Panc1 (cell line): ENCODE measurements at regions not wholly inside any gene's neighbourhood (a gene's known extent, or its start where the extent isn't known, plus 50 kb on each side); places are given as distances from the start of the nearest gene placed in this dataset.

ENCODE experiments used
- ATAC-seq: fragments of 200-7000 bp; cut with Tn5 transposase; 2 replicates; pipeline ENCODE4 v1.9.1; 2020; ENCODE audit warnings: mild to moderate bottlenecking, moderate library complexity
- BruUV-seq: library from RNA; stranded (reverse); fragments of 400-500 nt; replicated peaks from 2 replicates; lab custom pipeline; 2021; lab: Mats Ljungman, UMichigan
- CTCF ChIA-PET: fragments of 300-600 bp; sonication (Branson Sonifier 250); formaldehyde crosslinking; loops from one replicate; lab custom pipeline; 2022; ENCODE audit warnings: antibody characterized with exemption; lab: Charles Lee
- POLR2A ChIA-PET: fragments of 300-600 bp; sonication (Branson Sonifier 250); formaldehyde crosslinking; loops from one replicate; lab custom pipeline; 2022; ENCODE audit warnings: antibody characterized with exemption; lab: Charles Lee
- DNase-seq: peaks from one replicate; pipeline ENCODE4 v3.0.0-alpha.2; 2010; ENCODE audit warnings: low read depth, low spot score
- H3K27ac ChIP-seq: 2 replicates; pipeline ENCODE4 v1.5.1; 2011; ENCODE audit warnings: mild to moderate bottlenecking, low read length, inconsistent platforms
- H3K27me3 ChIP-seq: fragments of 200-500 bp; sonication (Bioruptor generic); 2 replicates; pipeline ENCODE4 v1.6.0; 2014; ENCODE audit warnings: low read length, inconsistent platforms; ENCODE audit not compliant: control insufficient read depth, insufficient read depth
- H3K36me3 ChIP-seq: fragments of 200-500 bp; sonication (Bioruptor generic); 2 replicates; pipeline ENCODE4 v1.5.1; 2014; ENCODE audit warnings: inconsistent platforms, mild to moderate bottlenecking, low read length, moderate library complexity; ENCODE audit not compliant: control insufficient read depth, insufficient read depth
- H3K4me1 ChIP-seq: 2 replicates; pipeline ENCODE4 v1.5.1; 2011; ENCODE audit warnings: inconsistent platforms, mild to moderate bottlenecking, low read length, moderate library complexity; ENCODE audit not compliant: control insufficient read depth, insufficient read depth
- H3K4me3 ChIP-seq, 2 experiments: 2 replicates each; pipeline ENCODE4 v1.5.1; 2011 to 2012; ENCODE audit warnings: low read depth in 2 of 2, low read length in 2 of 2, mild to moderate bottlenecking in 2 of 2, inconsistent platforms in 1 of 2, moderate library complexity in 1 of 2
- H3K9me3 ChIP-seq: fragments of 200-500 bp; sonication (Bioruptor generic); 2 replicates; pipeline ENCODE4 v1.5.1; 2014; ENCODE audit warnings: low read depth, mild to moderate bottlenecking, inconsistent platforms, low read length, moderate library complexity; ENCODE audit not compliant: control insufficient read depth, insufficient read depth
- CTCF ChIP-seq: fragments of 450-650 bp; IDR thresholded peaks from 2 replicates; pipeline ENCODE4 v1.5.1; 2017; ENCODE audit warnings: mild to moderate bottlenecking
- POLR2AphosphoS5 ChIP-seq: IDR thresholded peaks from 2 replicates; pipeline ENCODE4 v1.6.1; 2012; ENCODE audit warnings: mild to moderate bottlenecking, low read depth, low read length, moderate library complexity
- REST ChIP-seq, 2 experiments: IDR thresholded peaks; 2 replicates each; pipeline ENCODE4 v1.6.1; 2011 to 2012; ENCODE audit warnings: low read depth in 2 of 2, control low read depth in 1 of 2, low read length in 1 of 2, mild to moderate bottlenecking in 1 of 2, moderate library complexity in 1 of 2; ENCODE audit not compliant: insufficient read depth in 1 of 2
- SIN3A ChIP-seq: IDR thresholded peaks from 2 replicates; pipeline ENCODE4 v1.6.1; 2012; ENCODE audit warnings: low read depth, mild to moderate bottlenecking, low read length, moderate library complexity, borderline replicate concordance; ENCODE audit not compliant: insufficient read depth
- TCF7L2 ChIP-seq: IDR thresholded peaks from 2 replicates; pipeline ENCODE4 v1.6.1; 2011; ENCODE audit warnings: mild to moderate bottlenecking, low read depth, low read length, inconsistent platforms
- in situ Hi-C: cut with HindIII; loops from 2 replicates; pipeline ENCODE4 v1.10.0; 2016; ENCODE audit warnings: low sequenced_read_pairs, low pct_unique_long_range_greater_than_20kb
- intact Hi-C: fragments of 100-400 bp; cut with micrococcal nuclease; formaldehyde crosslinking; loops from one replicate; pipeline ENCODE4 v1.10.0; 2022; ENCODE audit not compliant: unreplicated experiment

- in situ Hi-C loops, result no loop called here
- CTCF ChIA-PET, result no interaction called here
Observed at GRCh38 chr18:2400701-2401196, 170.6 kb downstream of the METTL4 start.

GRCh38 chr18:2402084-2402483, 169.2 kb downstream of the METTL4 start:
- POLR2A ChIA-PET, result no interaction called here
- no peaks in the 10 kb centered on the region for H3K9me3 ChIP-seq

More at GRCh38 chr18:2400701-2401196, 170.6 kb downstream of the METTL4 start:
- no peaks in the 10 kb centered on the region for H3K36me3 ChIP-seq
- H3K4me3 ChIP-seq, result no peak overlapping the region
- POLR2A ChIA-PET, result no interaction called here
- no peak overlapping the region for H3K27ac ChIP-seq
- DNase-seq, result no peak
- intact Hi-C loops, result no loop called here
- no peaks in the 10 kb centered on the region for H3K27me3 ChIP-seq
- TF ChIP-seq SIN3A (no peak), CTCF (no peak), TCF7L2 (no peak), REST (IDR thresholded peaks at IDR 0.05; ENCODE audit: insufficient read depth in 1 of 2, low read depth in 2 of 2, low read length in 1 of 2) (no peak), POLR2AphosphoS5 (no peak)
- no peak for ATAC-seq
- H3K4me1 ChIP-seq, result no peaks in the 10 kb centered on the region
- no peaks in the 10 kb centered on the region for H3K9me3 ChIP-seq
- no TSS peak for BruUV-seq

More at GRCh38 chr18:2402084-2402483, 169.2 kb downstream of the METTL4 start:
- Histone ChIP-seq H3K4me3 (no peak overlapping the region), H3K27me3 (no peaks in the 10 kb centered on the region), H3K27ac (no peak overlapping the region), H3K36me3 (no peaks in the 10 kb centered on the region), H3K4me1 (no peaks in the 10 kb centered on the region)
- CTCF ChIA-PET, result no interaction called here
- ATAC-seq (no peak), DNase-seq (no peak)
- BruUV-seq, result no TSS peak
- in situ Hi-C loops (no loop called here), intact Hi-C loops (no loop called here)
- no peak for TF ChIP-seq CTCF
- no peak for TF ChIP-seq POLR2AphosphoS5
- no peak for TF ChIP-seq SIN3A
- TF ChIP-seq REST (IDR thresholded peaks at IDR 0.05; ENCODE audit: insufficient read depth in 1 of 2, low read depth in 2 of 2, low read length in 1 of 2), result no peak
- no peak for TF ChIP-seq TCF7L2
